ENCODE measurements at regions not wholly inside any gene's neighbourhood (a gene's known extent, or its start where the extent isn't known, plus 50 kb on each side); places are given as distances from the start of the nearest gene placed in this dataset.
A peak's percentile ranks its signal among the peaks of the same experiment; 100 is the strongest.

GRCh38 chr6:41494212-41495110, 51.7 kb upstream of the FOXP4 start:
- H3K36me3 ChIP-seq (ENCODE audit: control insufficient read depth, insufficient read depth, low read length) = no peaks in the 10 kb centered on the region
- no peak overlapping the region for H3K4me3 ChIP-seq (ENCODE audit: low read depth, low read length)
- H3K9me3 ChIP-seq (ENCODE audit: control insufficient read depth, insufficient read depth, low read length) = no peaks in the 10 kb centered on the region
- peak in 2 of 6 donors; percentile 69 to 79 for DNase-seq (ENCODE audit: low read depth in 4 of 6, low spot score in 6 of 6)
- peaks cover 21% of the 10 kb centered on the region for H3K27me3 ChIP-seq (ENCODE audit: control insufficient read depth, insufficient read depth, low read length)
- peaks cover 29% of the 10 kb centered on the region for H3K4me1 ChIP-seq (ENCODE audit: control insufficient read depth, insufficient read depth, low read length)
- H3K27ac ChIP-seq (ENCODE audit: low read depth, low read length) = peak overlapping the region; percentile 3
- WGBS (ENCODE audit: insufficient coverage) = 17% methylated on average over 8 of the region's 16 CpGs

Data from spinal cord (tissue), 9 donors.